ENCODE measurements at regions not wholly inside any gene's neighbourhood (a gene's known extent, or its start where the extent isn't known, plus 50 kb on each side); places are given as distances from the start of the nearest gene placed in this dataset.
"Not testable (repeated sequence)": the region's sequence is repeated elsewhere in the genome, so short reads cannot be mapped to it uniquely, and the experiment has no call there.

GRCh38 chr11:81192516-81192915, 1541.1 kb downstream of the FAM181B start:
- no peak for DNase-seq
- H3K4me3 Mint-ChIP-seq: no peak overlapping the region
- ChIA-PET POLR2A (no interaction called here), CTCF (no interaction called here)
- H3K9me3 Mint-ChIP-seq: peaks cover 7% of the 10 kb centered on the region
- no peaks in the 10 kb centered on the region for H3K27me3 Mint-ChIP-seq
- H3K4me1 Mint-ChIP-seq: no peaks in the 10 kb centered on the region
- H3K36me3 Mint-ChIP-seq (ENCODE audit: low read depth): no peaks in the 10 kb centered on the region
- no peak overlapping the region for H3K27ac Mint-ChIP-seq

- ChIA-PET CTCF (no interaction called here), POLR2A (no interaction called here)
- H3K4me3 Mint-ChIP-seq: no peak overlapping the region
Observed at GRCh38 chr11:81190546-81190945, 1543.1 kb downstream of the FAM181B start.

DNA sequence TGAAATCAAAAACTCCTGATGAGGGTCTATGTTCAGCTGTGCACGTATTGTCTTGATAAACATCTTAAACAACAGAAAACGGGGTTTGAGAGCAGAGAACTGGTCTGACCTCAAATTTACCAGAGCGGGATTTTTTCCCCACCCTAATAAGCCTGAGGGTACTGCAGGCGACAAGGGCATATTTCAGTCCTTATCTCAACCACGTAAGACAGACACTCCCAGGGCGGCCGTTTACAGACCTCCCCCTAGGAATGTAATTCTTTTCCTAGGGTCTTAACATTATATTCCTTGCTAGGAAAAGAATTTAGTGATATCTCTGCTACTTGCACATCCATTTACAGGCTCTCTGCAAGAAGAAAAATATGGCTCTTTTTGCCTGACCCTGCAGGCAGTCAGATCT, 1546.6 kb downstream of the FAM181B start:
- H3K4me3 Mint-ChIP-seq; H3K4me1 Mint-ChIP-seq; H3K27ac Mint-ChIP-seq; H3K27me3 Mint-ChIP-seq; DNase-seq; H3K36me3 Mint-ChIP-seq (ENCODE audit: low read depth); POLR2A ChIA-PET: not testable (repeated sequence)
- CTCF ChIA-PET: interaction anchor here (0.6 kb wide), 1 partner anchor 1249 kb away, joined by 3 read pairs; no protein-coding TSS in a partner anchor
- H3K9me3 Mint-ChIP-seq: peaks cover 10% of the 10 kb centered on the region

More at GRCh38 chr11:81190546-81190945, 1543.1 kb downstream of the FAM181B start:
- no peak for DNase-seq
- no peaks in the 10 kb centered on the region for H3K36me3 Mint-ChIP-seq (ENCODE audit: low read depth)
- H3K27me3 Mint-ChIP-seq: no peaks in the 10 kb centered on the region
- peaks cover 10% of the 10 kb centered on the region for H3K9me3 Mint-ChIP-seq
- H3K27ac Mint-ChIP-seq: no peak overlapping the region
- H3K4me1 Mint-ChIP-seq: no peaks in the 10 kb centered on the region

DNA sequence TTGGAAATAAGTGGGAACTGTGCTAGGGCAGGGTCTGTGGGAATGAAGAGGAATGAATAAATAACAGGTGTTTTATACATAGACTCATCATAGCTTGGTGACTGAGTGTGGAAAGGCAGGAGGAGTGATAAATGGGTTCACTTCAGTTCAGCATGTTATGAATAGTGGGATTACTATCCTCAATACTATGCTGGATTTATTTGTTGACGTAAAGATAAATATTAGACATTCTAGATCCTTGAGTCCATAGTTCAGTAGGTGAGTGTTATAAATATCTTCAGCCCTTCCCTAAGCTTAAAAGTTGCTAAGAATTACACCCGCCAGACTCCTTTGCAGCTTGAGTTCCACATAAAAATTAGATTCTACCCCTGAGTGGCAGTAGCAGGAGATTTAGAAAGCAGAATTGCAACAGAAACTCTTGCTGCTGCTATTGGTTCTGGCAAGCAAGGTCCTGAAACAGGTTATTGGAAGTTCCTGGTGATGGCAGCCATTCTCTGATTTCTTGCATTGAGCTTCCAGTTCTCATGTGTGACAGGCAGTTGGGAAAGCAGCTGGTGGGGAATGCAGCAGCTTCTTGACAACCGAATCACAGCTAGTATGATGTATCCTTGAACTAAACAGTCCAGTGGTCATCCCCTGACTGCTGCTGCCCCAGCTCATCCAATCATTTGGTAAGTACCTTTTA, 1558.9 kb downstream of the FAM181B start:
- Mint-ChIP-seq H3K4me1 (no peaks in the 10 kb centered on the region), H3K27me3 (no peaks in the 10 kb centered on the region), H3K4me3 (no peak overlapping the region), H3K36me3 (ENCODE audit: low read depth) (no peaks in the 10 kb centered on the region), H3K27ac (no peak overlapping the region), H3K9me3 (no peaks in the 10 kb centered on the region)
- POLR2A ChIA-PET: no interaction called here
- CTCF ChIA-PET: no interaction called here
- DNase-seq: no peak

GRCh38 chr11:81165164-81165563, 1568.5 kb downstream of the FAM181B start:
- ChIA-PET POLR2A (no interaction called here), CTCF (interaction anchor here (0.6 to 1.4 kb wide), 2 partner anchors 11 to 46 kb away, joined by 3 read pairs; no protein-coding TSS in a partner anchor)
- H3K9me3 Mint-ChIP-seq: no peaks in the 10 kb centered on the region
- no peaks in the 10 kb centered on the region for H3K27me3 Mint-ChIP-seq
- no peak overlapping the region for H3K4me3 Mint-ChIP-seq
- H3K4me1 Mint-ChIP-seq: no peaks in the 10 kb centered on the region
- H3K27ac Mint-ChIP-seq: no peak overlapping the region
- DNase-seq: no peak
- H3K36me3 Mint-ChIP-seq (ENCODE audit: low read depth): no peaks in the 10 kb centered on the region

GRCh38 chr11:81159900-81160299, 1573.8 kb downstream of the FAM181B start:
- no peaks in the 10 kb centered on the region for H3K36me3 Mint-ChIP-seq (ENCODE audit: low read depth)
- no peak for DNase-seq
- H3K27me3 Mint-ChIP-seq: no peaks in the 10 kb centered on the region
- no peak overlapping the region for H3K27ac Mint-ChIP-seq
- H3K4me3 Mint-ChIP-seq: no peak overlapping the region
- no peaks in the 10 kb centered on the region for H3K4me1 Mint-ChIP-seq
- ChIA-PET CTCF (no interaction called here), POLR2A (no interaction called here)
- no peaks in the 10 kb centered on the region for H3K9me3 Mint-ChIP-seq

GRCh38 chr11:81135570-81135969, 1598.1 kb downstream of the FAM181B start:
- POLR2A ChIA-PET: no interaction called here
- H3K27me3 Mint-ChIP-seq: no peaks in the 10 kb centered on the region

GRCh38 chr11:81129618-81130017, 1604.0 kb downstream of the FAM181B start:
- ChIA-PET CTCF (no interaction called here), POLR2A (no interaction called here)
- H3K4me1 Mint-ChIP-seq: peaks cover 5% of the 10 kb centered on the region
- H3K27ac Mint-ChIP-seq: no peak overlapping the region
- DNase-seq: no peak
- H3K4me3 Mint-ChIP-seq: no peak overlapping the region
- H3K27me3 Mint-ChIP-seq: no peaks in the 10 kb centered on the region
- H3K36me3 Mint-ChIP-seq (ENCODE audit: low read depth): no peaks in the 10 kb centered on the region
- no peaks in the 10 kb centered on the region for H3K9me3 Mint-ChIP-seq

More at GRCh38 chr11:81135570-81135969, 1598.1 kb downstream of the FAM181B start:
- Mint-ChIP-seq H3K4me3 (no peak overlapping the region), H3K36me3 (ENCODE audit: low read depth) (no peaks in the 10 kb centered on the region), H3K27ac (no peak overlapping the region), H3K4me1 (peaks cover 5% of the 10 kb centered on the region), H3K9me3 (peaks cover 3% of the 10 kb centered on the region)
- DNase-seq: no peak
- CTCF ChIA-PET: no interaction called here

GRCh38 chr11:81112718-81113117, 1620.9 kb downstream of the FAM181B start:
- Mint-ChIP-seq H3K27me3 (no peaks in the 10 kb centered on the region), H3K4me1 (no peaks in the 10 kb centered on the region), H3K36me3 (ENCODE audit: low read depth) (no peaks in the 10 kb centered on the region), H3K9me3 (no peaks in the 10 kb centered on the region), H3K27ac (no peak overlapping the region), H3K4me3 (no peak overlapping the region)
- DNase-seq: no peak
- ChIA-PET CTCF (no interaction called here), POLR2A (no interaction called here)

- no peak for DNase-seq
- Mint-ChIP-seq H3K27me3 (no peaks in the 10 kb centered on the region), H3K36me3 (ENCODE audit: low read depth) (no peaks in the 10 kb centered on the region), H3K4me1 (no peaks in the 10 kb centered on the region), H3K4me3 (no peak overlapping the region), H3K27ac (no peak overlapping the region), H3K9me3 (no peaks in the 10 kb centered on the region)
- ChIA-PET POLR2A (no interaction called here), CTCF (no interaction called here)
Observed at GRCh38 chr11:81104051-81104450, 1629.6 kb downstream of the FAM181B start.

- Mint-ChIP-seq H3K36me3 (ENCODE audit: low read depth) (no peaks in the 10 kb centered on the region), H3K27ac (no peak overlapping the region), H3K27me3 (no peaks in the 10 kb centered on the region), H3K4me1 (no peaks in the 10 kb centered on the region), H3K9me3 (no peaks in the 10 kb centered on the region), H3K4me3 (no peak overlapping the region)
- POLR2A ChIA-PET: no interaction called here
- DNase-seq: no peak
- CTCF ChIA-PET: no interaction called here
Observed at GRCh38 chr11:81098471-81098870, 1635.2 kb downstream of the FAM181B start.

- no peaks in the 10 kb centered on the region for H3K4me1 Mint-ChIP-seq
- no peak overlapping the region for H3K27ac Mint-ChIP-seq
Observed at GRCh38 chr11:81092522-81092921, 1641.1 kb downstream of the FAM181B start.

GRCh38 chr11:81089242-81089641, 1644.4 kb downstream of the FAM181B start:
- ChIA-PET CTCF (interaction anchor here (0.7 kb wide), 1 partner anchor 151 kb away, joined by 4 read pairs; no protein-coding TSS in a partner anchor), POLR2A (no interaction called here)
- DNase-seq: no peak
- no peaks in the 10 kb centered on the region for H3K4me1 Mint-ChIP-seq
- no peaks in the 10 kb centered on the region for H3K27me3 Mint-ChIP-seq
- no peak overlapping the region for H3K27ac Mint-ChIP-seq
- H3K9me3 Mint-ChIP-seq: no peaks in the 10 kb centered on the region
- no peaks in the 10 kb centered on the region for H3K36me3 Mint-ChIP-seq (ENCODE audit: low read depth)
- no peak overlapping the region for H3K4me3 Mint-ChIP-seq

More at GRCh38 chr11:81092522-81092921, 1641.1 kb downstream of the FAM181B start:
- no peaks in the 10 kb centered on the region for H3K9me3 Mint-ChIP-seq
- no peak overlapping the region for H3K4me3 Mint-ChIP-seq
- ChIA-PET POLR2A (no interaction called here), CTCF (no interaction called here)
- H3K27me3 Mint-ChIP-seq: no peaks in the 10 kb centered on the region
- no peaks in the 10 kb centered on the region for H3K36me3 Mint-ChIP-seq (ENCODE audit: low read depth)
- no peak for DNase-seq

GRCh38 chr11:81080476-81080875, 1639.6 kb upstream of the TENM4 start:
- H3K4me1 Mint-ChIP-seq: no peaks in the 10 kb centered on the region
- H3K4me3 Mint-ChIP-seq: no peak overlapping the region
- no peak overlapping the region for H3K27ac Mint-ChIP-seq
- H3K36me3 Mint-ChIP-seq (ENCODE audit: low read depth): no peaks in the 10 kb centered on the region
- peaks cover 2% of the 10 kb centered on the region for H3K9me3 Mint-ChIP-seq
- ChIA-PET POLR2A (no interaction called here), CTCF (no interaction called here)
- DNase-seq: no peak
- H3K27me3 Mint-ChIP-seq: no peaks in the 10 kb centered on the region

Data from activated CD4-positive, alpha-beta T cell treated with anti-CD3 and anti-CD28 coated beads, Interleukin-2, amount 10 ng/mL, durations not matched to agents 7 days and 5 days (primary cell).